Sigmoid colon (tissue), 6 donors: ENCODE measurements at regions not wholly inside any gene's neighbourhood (a gene's known extent, or its start where the extent isn't known, plus 50 kb on each side); places are given as distances from the start of the nearest gene placed in this dataset.

Experiments used
- DNase-seq: peaks from one replicate; pipeline ENCODE4 v3.0.0-alpha.2; 2019
- H3K27ac ChIP-seq, 4 donors: fragments of 200-600 bp; sonication (generic); one replicate each; pipeline ENCODE4 v1.5.1; 2016 to 2019; ENCODE audit warnings: mild to moderate bottlenecking in 1 of 4
- H3K27me3 ChIP-seq, 3 donors: fragments of 200-600 bp; sonication (generic); one replicate each; pipeline ENCODE4 v1.5.1; 2019; ENCODE audit warnings: mild to moderate bottlenecking in 1 of 3
- H3K36me3 ChIP-seq, 4 donors: fragments of 200-600 bp; sonication (generic); one replicate each; pipeline ENCODE4 v1.5.1; 2016 to 2019
- H3K4me1 ChIP-seq, 4 donors: fragments of 200-600 bp; sonication (generic); one replicate each; pipeline ENCODE4 v1.5.1; 2017 to 2019
- H3K4me3 ChIP-seq, 4 donors: fragments of 200-600 bp; sonication (generic); one replicate each; pipeline ENCODE4 v1.5.1; 2017 to 2019; ENCODE audit warnings: mild to moderate bottlenecking in 2 of 4, moderate library complexity in 1 of 4
- H3K9me3 ChIP-seq, 4 donors: fragments of 200-600 bp in 3 of 4; sonication (generic) in 3 of 4; one replicate each; pipeline versions ENCODE4 v1.5.1 to v1.6.1; 2013 to 2019
- CTCF ChIP-seq, 4 experiments: fragments of 450-650 bp in 3 of 4; fragments of 200-600 bp in 1 of 4; IDR thresholded peaks; one replicate each; pipeline ENCODE4 v1.5.1; 2016 to 2019; ENCODE audit warnings: antibody characterized with exemption in 4 of 4, mild to moderate bottlenecking in 3 of 4, moderate library complexity in 2 of 4
- EP300 ChIP-seq, 4 donors: sonication (generic); formaldehyde crosslinking; IDR thresholded peaks; one replicate each; pipeline ENCODE4 v1.6.1; 2017; ENCODE audit warnings: antibody characterized with exemption in 4 of 4
- POLR2A ChIP-seq, 2 donors: fragments of 450-650 bp; IDR thresholded peaks; one replicate each; pipeline ENCODE4 v1.6.1; 2016; ENCODE audit warnings: antibody characterized with exemption in 2 of 2, mild to moderate bottlenecking in 2 of 2, moderate library complexity in 2 of 2
- POLR2AphosphoS5 ChIP-seq, 4 donors: sonication (generic); formaldehyde crosslinking; IDR thresholded peaks; one replicate each; pipeline ENCODE4 v1.6.1; 2017; ENCODE audit warnings: antibody characterized with exemption in 4 of 4
- WGBS, 2 donors: extraction: QIAGEN DNeasy Blood & Tissue Kit; methylation state at CpG; one replicate each; pipeline ENCODE4 v1.1.7; 2013; 5-methylcytosine and 5-hydroxymethylcytosine counted together
- intact Hi-C: fragments of 100-400 bp; cut with DNase I; formaldehyde crosslinking; loops from one replicate; pipeline ENCODE4 v1.15.1; 2023
- donor health status: healthy with polysubstance abuse.
- donor health status: healthy.

DNA sequence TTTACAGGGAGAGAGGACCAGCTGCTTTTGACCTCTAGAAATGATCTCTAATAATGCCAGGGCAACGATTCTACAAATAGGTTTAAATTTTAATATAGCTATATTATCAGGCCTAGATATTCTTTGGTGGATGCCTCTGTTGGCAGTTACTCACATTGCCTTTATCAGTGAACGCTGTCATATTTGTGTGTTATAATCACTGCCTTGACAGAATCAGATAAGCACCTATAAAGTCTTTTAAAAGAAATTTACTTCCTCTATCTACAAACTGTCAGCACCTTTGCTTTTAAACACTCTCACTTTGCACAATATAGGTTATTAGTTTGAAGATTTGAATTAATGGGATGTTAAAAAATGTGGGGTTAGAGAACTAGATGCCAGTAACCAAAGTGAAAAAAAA is 324.1 kb downstream of the ZIC1 start:
- WGBS, 2 donors: 9 to 49% methylated on average over 2 of the region's 2 CpGs

GRCh38 chr3:147735616-147736015 is 326.5 kb downstream of the ZIC1 start:
- H3K36me3 ChIP-seq: no peaks in the 10 kb centered on the region
- 75 to 77% methylated on average over 3 of the region's 3 CpGs for WGBS, 2 donors

More for the DNA sequence above, 324.1 kb downstream of the ZIC1 start:
- Histone ChIP-seq H3K4me3 (no peak overlapping the region), H3K27ac (no peak overlapping the region), H3K27me3 (no peaks in the 10 kb centered on the region), H3K36me3 (no peaks in the 10 kb centered on the region), H3K9me3 (no peaks in the 10 kb centered on the region), H3K4me1 (no peaks in the 10 kb centered on the region)
- TF ChIP-seq EP300 (IDR thresholded peaks at IDR 0.05): no peak
- no peak for TF ChIP-seq POLR2AphosphoS5 (IDR thresholded peaks at IDR 0.05)
- no peak for TF ChIP-seq POLR2A (IDR thresholded peaks at IDR 0.05)
- no peak for TF ChIP-seq CTCF (IDR thresholded peaks at IDR 0.05)
- DNase-seq: no peak
- intact Hi-C loops: no loop called here

DNA sequence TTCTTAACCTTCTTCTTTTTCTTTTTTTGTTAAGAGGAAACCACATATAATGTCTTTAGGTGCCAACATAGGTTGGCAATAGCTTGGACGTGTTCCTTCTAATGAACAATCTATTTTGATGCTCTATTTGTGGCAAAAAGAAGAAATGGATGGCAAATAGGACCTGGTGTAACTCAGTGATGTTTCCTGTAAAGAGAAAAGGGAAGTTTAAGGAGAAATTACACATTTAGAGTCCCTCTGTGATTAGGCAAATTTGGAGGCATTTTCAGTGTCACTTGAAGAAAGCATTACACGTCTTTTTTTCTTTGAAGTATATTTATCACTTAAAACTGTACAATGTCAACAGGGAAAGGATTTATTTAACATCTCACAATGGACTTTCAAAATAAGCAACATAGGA is 327.1 kb downstream of the ZIC1 start:
- intact Hi-C loops: no loop called here
- 35 to 68% methylated on average over 2 of the region's 2 CpGs for WGBS, 2 donors
- DNase-seq: no peak

More at GRCh38 chr3:147735616-147736015, 326.5 kb downstream of the ZIC1 start:
- Histone ChIP-seq H3K4me3 (no peak overlapping the region), H3K27me3 (no peaks in the 10 kb centered on the region), H3K27ac (no peak overlapping the region), H3K4me1 (no peaks in the 10 kb centered on the region), H3K9me3 (no peaks in the 10 kb centered on the region)
- intact Hi-C loops: no loop called here
- no peak for TF ChIP-seq POLR2AphosphoS5 (IDR thresholded peaks at IDR 0.05)
- no peak for TF ChIP-seq EP300 (IDR thresholded peaks at IDR 0.05)
- TF ChIP-seq POLR2A (IDR thresholded peaks at IDR 0.05): no peak
- TF ChIP-seq CTCF (IDR thresholded peaks at IDR 0.05): no peak
- DNase-seq: no peak

DNA sequence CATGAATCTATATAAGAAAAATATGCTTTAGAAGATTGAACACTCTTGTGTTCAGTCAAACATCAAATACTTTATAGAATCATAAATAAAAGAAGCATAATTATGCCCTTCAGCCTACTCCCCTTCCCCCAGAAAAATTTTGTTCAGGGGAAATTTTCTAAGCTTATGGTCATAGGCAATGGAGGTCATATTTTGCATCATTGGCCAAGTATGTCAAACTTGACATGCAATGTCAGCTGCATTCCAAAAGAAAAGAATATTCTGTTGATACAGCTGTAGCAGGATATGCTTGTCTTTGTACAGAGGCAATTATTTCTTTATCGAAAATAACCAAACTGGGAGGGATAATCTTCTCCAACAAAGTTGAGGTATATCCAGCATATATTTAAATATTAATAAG is 328.2 kb downstream of the ZIC1 start:
- intact Hi-C loops: no loop called here
- WGBS, 2 donors: 89 to 94% methylated on average over 1 of the region's 1 CpG

More for the DNA sequence above, 327.1 kb downstream of the ZIC1 start:
- no peak overlapping the region for H3K4me3 ChIP-seq
- H3K27ac ChIP-seq: no peak overlapping the region
- no peaks in the 10 kb centered on the region for H3K9me3 ChIP-seq
- H3K36me3 ChIP-seq: no peaks in the 10 kb centered on the region
- H3K4me1 ChIP-seq: no peaks in the 10 kb centered on the region
- H3K27me3 ChIP-seq: no peaks in the 10 kb centered on the region
- TF ChIP-seq POLR2AphosphoS5 (IDR thresholded peaks at IDR 0.05) (no peak), EP300 (IDR thresholded peaks at IDR 0.05) (no peak), POLR2A (IDR thresholded peaks at IDR 0.05) (no peak), CTCF (IDR thresholded peaks at IDR 0.05) (no peak)

More for the DNA sequence above, 328.2 kb downstream of the ZIC1 start:
- Histone ChIP-seq H3K27me3 (no peaks in the 10 kb centered on the region), H3K4me1 (no peaks in the 10 kb centered on the region), H3K27ac (no peak overlapping the region), H3K4me3 (no peak overlapping the region), H3K36me3 (no peaks in the 10 kb centered on the region), H3K9me3 (no peaks in the 10 kb centered on the region)
- DNase-seq: no peak
- TF ChIP-seq CTCF (IDR thresholded peaks at IDR 0.05): no peak
- TF ChIP-seq POLR2A (IDR thresholded peaks at IDR 0.05): no peak
- no peak for TF ChIP-seq EP300 (IDR thresholded peaks at IDR 0.05)
